ENCODE measurements at regions not wholly inside any gene's neighbourhood (a gene's known extent, or its start where the extent isn't known, plus 50 kb on each side); places are given as distances from the start of the nearest gene placed in this dataset.
"Not testable (repeated sequence)": the region's sequence is repeated elsewhere in the genome, so short reads cannot be mapped to it uniquely, and the experiment has no call there.

- DNase-seq (ENCODE audit: low spot score), result no peak
- intact Hi-C loops (cut with DNase I), result loop anchor here in 1 of 2 donors (1.0 kb wide), 1 partner anchor 34 kb away; no protein-coding TSS in a partner anchor
Measured at GRCh38 chr20:12243327-12243726, 325.6 kb downstream of the BTBD3 start.

GRCh38 chr20:12248481-12248880 lies 330.8 kb downstream of the BTBD3 start:
- no peak for DNase-seq (ENCODE audit: low spot score)
- intact Hi-C loops (cut with DNase I), result no loop called here

GRCh38 chr20:12250661-12251060 lies 333.0 kb downstream of the BTBD3 start:
- intact Hi-C loops (cut with DNase I); DNase-seq (ENCODE audit: low spot score): not testable (repeated sequence)

- intact Hi-C loops (cut with DNase I), result no loop called here
- DNase-seq (ENCODE audit: low spot score), result no peak
Measured at GRCh38 chr20:12252793-12253192, 335.1 kb downstream of the BTBD3 start.

GRCh38 chr20:12255461-12255970 lies 337.8 kb downstream of the BTBD3 start:
- intact Hi-C loops (cut with DNase I), result no loop called here
- no peak for DNase-seq (ENCODE audit: low spot score)

GRCh38 chr20:12256806-12257205 lies 339.1 kb downstream of the BTBD3 start:
- intact Hi-C loops (cut with DNase I), result no loop called here

GRCh38 chr20:12262747-12263146 lies 345.1 kb downstream of the BTBD3 start:
- no peak for DNase-seq (ENCODE audit: low spot score)
- intact Hi-C loops (cut with DNase I), result no loop called here

More at GRCh38 chr20:12256806-12257205, 339.1 kb downstream of the BTBD3 start:
- no peak for DNase-seq (ENCODE audit: low spot score)

GRCh38 chr20:12264711-12265110 lies 347.0 kb downstream of the BTBD3 start:
- no peak for DNase-seq (ENCODE audit: low spot score)
- intact Hi-C loops (cut with DNase I), result no loop called here

- intact Hi-C loops (cut with DNase I), result no loop called here
- DNase-seq (ENCODE audit: low spot score), result no peak
Measured at GRCh38 chr20:12265662-12266061, 348.0 kb downstream of the BTBD3 start.

GRCh38 chr20:12269579-12269978 lies 351.9 kb downstream of the BTBD3 start:
- DNase-seq (ENCODE audit: low spot score), result no peak
- intact Hi-C loops (cut with DNase I), result no loop called here

GRCh38 chr20:12270863-12271262 lies 353.2 kb downstream of the BTBD3 start:
- intact Hi-C loops (cut with DNase I), result loop anchor here in 1 of 2 donors (10.0 kb wide), 1 partner anchor 54 kb away; no protein-coding TSS in a partner anchor
- no peak for DNase-seq (ENCODE audit: low spot score)

- DNase-seq (ENCODE audit: low spot score), result no peak
- intact Hi-C loops (cut with DNase I), result loop anchor here in 1 of 2 donors (10.0 kb wide), 1 partner anchor 49 kb away; no protein-coding TSS in a partner anchor
Measured at GRCh38 chr20:12276011-12276673, 358.4 kb downstream of the BTBD3 start.

GRCh38 chr20:12287575-12287974 lies 369.9 kb downstream of the BTBD3 start:
- no peak for DNase-seq (ENCODE audit: low spot score)
- intact Hi-C loops (cut with DNase I), result no loop called here

GRCh38 chr20:12289465-12289864 lies 371.8 kb downstream of the BTBD3 start:
- no peak for DNase-seq (ENCODE audit: low spot score)
- intact Hi-C loops (cut with DNase I), result no loop called here

GRCh38 chr20:12291386-12291785 lies 373.7 kb downstream of the BTBD3 start:
- DNase-seq (ENCODE audit: low spot score), result no peak
- intact Hi-C loops (cut with DNase I), result no loop called here

- intact Hi-C loops (cut with DNase I), result no loop called here
- DNase-seq (ENCODE audit: low spot score), result no peak
Measured at GRCh38 chr20:12293900-12294299, 376.2 kb downstream of the BTBD3 start.

GRCh38 chr20:12294678-12295077 lies 377.0 kb downstream of the BTBD3 start:
- no peak for DNase-seq (ENCODE audit: low spot score)
- intact Hi-C loops (cut with DNase I), result no loop called here

- DNase-seq (ENCODE audit: low spot score), result no peak
- intact Hi-C loops (cut with DNase I), result no loop called here
Measured at GRCh38 chr20:12305188-12305950, 387.7 kb downstream of the BTBD3 start.

GRCh38 chr20:12306107-12306506 lies 388.4 kb downstream of the BTBD3 start:
- DNase-seq (ENCODE audit: low spot score), result no peak
- intact Hi-C loops (cut with DNase I), result no loop called here

- intact Hi-C loops (cut with DNase I), result no loop called here
- DNase-seq (ENCODE audit: low spot score), result no peak
Measured at GRCh38 chr20:12311094-12311865, 393.6 kb downstream of the BTBD3 start.

Measured in posterior vena cava (tissue), 2 donors.